ENCODE measurements at regions not wholly inside any gene's neighbourhood (a gene's known extent, or its start where the extent isn't known, plus 50 kb on each side); places are given as distances from the start of the nearest gene placed in this dataset.

- Histone ChIP-seq H3K27ac (ENCODE audit: low read depth, low read length) (no peak overlapping the region), H3K27me3 (ENCODE audit: control insufficient read depth, low read length) (no peaks in the 10 kb centered on the region), H3K79me2 (ENCODE audit: control insufficient read depth, low read length) (no peaks in the 10 kb centered on the region), H4K20me1 (ENCODE audit: control insufficient read depth, insufficient read depth, low read depth, low read length) (no peaks in the 10 kb centered on the region), H3K4me1 (ENCODE audit: control insufficient read depth, low read length) (no peaks in the 10 kb centered on the region), H3K9me2 (replicated peaks; ENCODE audit: control insufficient read depth, low read length) (no peaks in the 10 kb centered on the region), H3K4me2 (ENCODE audit: low read length) (no peak overlapping the region), H3K9me3 (ENCODE audit: control insufficient read depth, insufficient read depth, low read length) (no peaks in the 10 kb centered on the region), H3K36me3 (ENCODE audit: control insufficient read depth, low read length) (no peaks in the 10 kb centered on the region), H3F3A (ENCODE audit: control insufficient read depth, insufficient read depth) (no peaks in the 10 kb centered on the region), H3K4me3 (ENCODE audit: low read length) (no peak overlapping the region)
- TF ChIP-seq CTCF (IDR thresholded peaks at IDR 0.05; ENCODE audit: low read depth, low read length, poor library complexity, severe bottlenecking): no peak
- no peak for TF ChIP-seq EZH2phosphoT487 (IDR thresholded peaks at IDR 0.05; ENCODE audit: borderline replicate concordance, low read length)
Measured at GRCh38 chr9:80964374-80964773, 725.0 kb downstream of the TLE1 start.

- Histone ChIP-seq H3K9me2 (replicated peaks; ENCODE audit: control insufficient read depth, low read length) (no peaks in the 10 kb centered on the region), H3K36me3 (ENCODE audit: control insufficient read depth, low read length) (no peaks in the 10 kb centered on the region), H3K4me1 (ENCODE audit: control insufficient read depth, low read length) (no peaks in the 10 kb centered on the region)
Measured at GRCh38 chr9:80957801-80958200, 731.5 kb downstream of the TLE1 start.

GRCh38 chr9:80954521-80954920 lies 734.8 kb downstream of the TLE1 start:
- Histone ChIP-seq H3K27ac (ENCODE audit: low read depth, low read length) (no peak overlapping the region), H3K9me3 (ENCODE audit: control insufficient read depth, insufficient read depth, low read length) (no peaks in the 10 kb centered on the region), H3K4me1 (ENCODE audit: control insufficient read depth, low read length) (no peaks in the 10 kb centered on the region), H3K4me2 (ENCODE audit: low read length) (no peak overlapping the region), H3K79me2 (ENCODE audit: control insufficient read depth, low read length) (no peaks in the 10 kb centered on the region), H4K20me1 (ENCODE audit: control insufficient read depth, insufficient read depth, low read depth, low read length) (no peaks in the 10 kb centered on the region), H3K27me3 (ENCODE audit: control insufficient read depth, low read length) (no peaks in the 10 kb centered on the region), H3K9me2 (replicated peaks; ENCODE audit: control insufficient read depth, low read length) (no peaks in the 10 kb centered on the region), H3K4me3 (ENCODE audit: low read length) (no peak overlapping the region), H3K36me3 (ENCODE audit: control insufficient read depth, low read length) (no peaks in the 10 kb centered on the region), H3F3A (ENCODE audit: control insufficient read depth, insufficient read depth) (no peaks in the 10 kb centered on the region)
- no peak for TF ChIP-seq CTCF (IDR thresholded peaks at IDR 0.05; ENCODE audit: low read depth, low read length, poor library complexity, severe bottlenecking)
- TF ChIP-seq EZH2phosphoT487 (IDR thresholded peaks at IDR 0.05; ENCODE audit: borderline replicate concordance, low read length): no peak

More at GRCh38 chr9:80957801-80958200, 731.5 kb downstream of the TLE1 start:
- Histone ChIP-seq H3K4me3 (ENCODE audit: low read length) (no peak overlapping the region), H4K20me1 (ENCODE audit: control insufficient read depth, insufficient read depth, low read depth, low read length) (no peaks in the 10 kb centered on the region), H3K27me3 (ENCODE audit: control insufficient read depth, low read length) (no peaks in the 10 kb centered on the region), H3K27ac (ENCODE audit: low read depth, low read length) (no peak overlapping the region), H3K9me3 (ENCODE audit: control insufficient read depth, insufficient read depth, low read length) (no peaks in the 10 kb centered on the region), H3F3A (ENCODE audit: control insufficient read depth, insufficient read depth) (no peaks in the 10 kb centered on the region), H3K4me2 (ENCODE audit: low read length) (no peak overlapping the region), H3K79me2 (ENCODE audit: control insufficient read depth, low read length) (no peaks in the 10 kb centered on the region)
- no peak for TF ChIP-seq CTCF (IDR thresholded peaks at IDR 0.05; ENCODE audit: low read depth, low read length, poor library complexity, severe bottlenecking)
- TF ChIP-seq EZH2phosphoT487 (IDR thresholded peaks at IDR 0.05; ENCODE audit: borderline replicate concordance, low read length): no peak
